ENCODE measurements at regions not wholly inside any gene's neighbourhood (a gene's known extent, or its start where the extent isn't known, plus 50 kb on each side); places are given as distances from the start of the nearest gene placed in this dataset.

DNA sequence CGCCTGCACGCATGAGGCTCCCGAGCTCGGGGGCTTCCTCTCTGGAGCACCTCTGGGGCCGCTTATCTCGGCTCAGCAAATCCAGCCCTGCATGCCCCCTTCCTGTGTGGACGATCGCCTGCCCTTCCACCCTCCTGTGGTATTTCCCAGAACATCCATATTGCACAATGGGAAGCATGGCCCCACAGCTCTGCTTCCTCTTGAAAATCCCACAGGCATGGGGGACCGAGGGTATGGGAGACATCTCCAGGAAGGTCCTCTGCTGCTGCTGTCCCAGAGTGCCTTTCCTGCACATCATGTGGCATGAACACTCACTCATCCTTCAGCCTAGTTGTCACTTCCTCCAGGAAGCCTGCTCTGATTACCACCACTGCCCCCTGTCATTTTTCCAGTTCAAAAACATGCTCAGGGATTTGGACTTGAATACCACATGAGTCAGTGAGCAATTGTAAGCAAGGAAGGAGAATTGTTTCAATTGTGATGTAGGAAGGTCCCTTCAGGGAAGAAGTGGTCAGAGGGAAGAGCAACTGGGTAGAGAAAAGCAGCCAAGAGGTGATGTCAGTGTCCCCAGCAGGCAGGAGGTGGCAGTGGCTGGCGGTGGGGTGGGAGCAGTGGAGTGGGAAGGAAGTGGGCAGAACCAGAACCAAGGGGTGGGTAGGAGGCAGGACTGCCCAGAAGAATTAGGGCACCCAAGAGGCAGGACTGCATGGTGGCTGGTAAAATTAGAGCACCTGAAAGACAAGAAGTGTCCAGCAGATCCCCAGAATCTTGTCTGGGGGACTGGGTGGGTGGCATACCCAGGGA is 67.5 kb upstream of the ZMIZ1 start:
- no peak overlapping the region for H3K4me3 ChIP-seq (ENCODE audit: low read depth, low read length, poor library complexity, severe bottlenecking)
- no peaks in the 10 kb centered on the region for H3K9me2 ChIP-seq (ENCODE audit: insufficient read depth, low read length)
- BruUV-seq (replicated peaks): no TSS peak
- H3K36me3 ChIP-seq (ENCODE audit: insufficient read depth, low read length): no peaks in the 10 kb centered on the region
- H2AFZ ChIP-seq (ENCODE audit: low read length): no peak overlapping the region
- H3K9me3 ChIP-seq (ENCODE audit: low read length): no peaks in the 10 kb centered on the region
- POLR2A ChIA-PET: no interaction called here
- no peak overlapping the region for H3K4me2 ChIP-seq (ENCODE audit: low read length)
- no peaks in the 10 kb centered on the region for H4K20me1 ChIP-seq (ENCODE audit: insufficient read depth, low read length)
- DNase-seq (ENCODE audit: low spot score): no peak
- H3K27ac ChIP-seq (ENCODE audit: low read depth, low read length, poor library complexity, severe bottlenecking): no peak overlapping the region
- CTCF ChIA-PET (ENCODE audit: unreplicated experiment): no interaction called here
- H3K4me1 ChIP-seq (ENCODE audit: insufficient read depth, low read length, poor library complexity, severe bottlenecking): peaks cover 19% of the 10 kb centered on the region
- no peaks in the 10 kb centered on the region for H3K79me2 ChIP-seq (ENCODE audit: insufficient read depth, low read depth, low read length)
- TF ChIP-seq, protein P1, sequence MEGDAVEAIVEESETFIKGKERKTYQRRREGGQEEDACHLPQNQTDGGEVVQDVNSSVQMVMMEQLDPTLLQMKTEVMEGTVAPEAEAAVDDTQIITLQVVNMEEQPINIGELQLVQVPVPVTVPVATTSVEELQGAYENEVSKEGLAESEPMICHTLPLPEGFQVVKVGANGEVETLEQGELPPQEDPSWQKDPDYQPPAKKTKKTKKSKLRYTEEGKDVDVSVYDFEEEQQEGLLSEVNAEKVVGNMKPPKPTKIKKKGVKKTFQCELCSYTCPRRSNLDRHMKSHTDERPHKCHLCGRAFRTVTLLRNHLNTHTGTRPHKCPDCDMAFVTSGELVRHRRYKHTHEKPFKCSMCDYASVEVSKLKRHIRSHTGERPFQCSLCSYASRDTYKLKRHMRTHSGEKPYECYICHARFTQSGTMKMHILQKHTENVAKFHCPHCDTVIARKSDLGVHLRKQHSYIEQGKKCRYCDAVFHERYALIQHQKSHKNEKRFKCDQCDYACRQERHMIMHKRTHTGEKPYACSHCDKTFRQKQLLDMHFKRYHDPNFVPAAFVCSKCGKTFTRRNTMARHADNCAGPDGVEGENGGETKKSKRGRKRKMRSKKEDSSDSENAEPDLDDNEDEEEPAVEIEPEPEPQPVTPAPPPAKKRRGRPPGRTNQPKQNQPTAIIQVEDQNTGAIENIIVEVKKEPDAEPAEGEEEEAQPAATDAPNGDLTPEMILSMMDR (conservative IDR thresholded peaks at IDR 0.05; ENCODE audit: low read length): no peak
- no peak for TF ChIP-seq EZH2phosphoT487 (IDR thresholded peaks at IDR 0.05; ENCODE audit: borderline replicate concordance, low read depth, low read length)
- intact Hi-C loops (cut with micrococcal nuclease; ENCODE audit: unreplicated experiment): no loop called here

DNA sequence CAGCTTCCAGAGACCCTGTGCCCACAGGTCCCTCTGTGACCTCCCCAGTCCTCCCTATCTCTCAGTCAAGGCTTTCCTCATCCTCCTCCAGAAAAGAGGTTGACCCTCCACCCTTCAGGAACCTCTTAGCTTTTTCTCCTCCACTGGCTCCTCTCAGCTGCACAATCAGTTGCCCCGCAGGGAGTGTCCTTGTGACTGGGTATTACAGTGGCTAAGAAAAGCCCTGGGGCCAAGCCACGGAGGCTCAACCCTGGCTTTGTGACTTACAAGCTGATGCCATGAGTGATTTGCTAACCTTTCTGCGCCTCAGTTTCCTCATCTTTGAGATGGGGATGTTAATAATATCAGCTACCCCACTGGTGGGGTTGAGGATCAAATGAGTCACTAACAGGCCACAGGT is 66.4 kb upstream of the ZMIZ1 start:
- no peak overlapping the region for H2AFZ ChIP-seq (ENCODE audit: low read length)
- ChIA-PET CTCF (ENCODE audit: unreplicated experiment) (no interaction called here), POLR2A (interaction anchor here (0.8 kb wide), 1 partner anchor 21 kb away, joined by 3 read pairs; no protein-coding TSS in a partner anchor)
- TF ChIP-seq, protein P1 (conservative IDR thresholded peaks at IDR 0.05; ENCODE audit: low read length): no peak
- no peak for TF ChIP-seq EZH2phosphoT487 (IDR thresholded peaks at IDR 0.05; ENCODE audit: borderline replicate concordance, low read depth, low read length)
- no peak overlapping the region for H3K4me2 ChIP-seq (ENCODE audit: low read length)
- H3K79me2 ChIP-seq (ENCODE audit: insufficient read depth, low read depth, low read length): no peaks in the 10 kb centered on the region
- no peak for DNase-seq (ENCODE audit: low spot score)
- intact Hi-C loops (cut with micrococcal nuclease; ENCODE audit: unreplicated experiment): no loop called here
- H3K9me3 ChIP-seq (ENCODE audit: low read length): no peaks in the 10 kb centered on the region
- H3K4me3 ChIP-seq (ENCODE audit: low read depth, low read length, poor library complexity, severe bottlenecking): no peak overlapping the region
- H3K27ac ChIP-seq (ENCODE audit: low read depth, low read length, poor library complexity, severe bottlenecking): no peak overlapping the region
- no peaks in the 10 kb centered on the region for H3K36me3 ChIP-seq (ENCODE audit: insufficient read depth, low read length)
- no peaks in the 10 kb centered on the region for H4K20me1 ChIP-seq (ENCODE audit: insufficient read depth, low read length)
- no peaks in the 10 kb centered on the region for H3K9me2 ChIP-seq (ENCODE audit: insufficient read depth, low read length)
- H3K4me1 ChIP-seq (ENCODE audit: insufficient read depth, low read length, poor library complexity, severe bottlenecking): peaks cover 11% of the 10 kb centered on the region
- BruUV-seq (replicated peaks): no TSS peak

Measured in OCI-LY7 (cell line).